ENCODE measurements at regions not wholly inside any gene's neighbourhood (a gene's known extent, or its start where the extent isn't known, plus 50 kb on each side); places are given as distances from the start of the nearest gene placed in this dataset.

DNA sequence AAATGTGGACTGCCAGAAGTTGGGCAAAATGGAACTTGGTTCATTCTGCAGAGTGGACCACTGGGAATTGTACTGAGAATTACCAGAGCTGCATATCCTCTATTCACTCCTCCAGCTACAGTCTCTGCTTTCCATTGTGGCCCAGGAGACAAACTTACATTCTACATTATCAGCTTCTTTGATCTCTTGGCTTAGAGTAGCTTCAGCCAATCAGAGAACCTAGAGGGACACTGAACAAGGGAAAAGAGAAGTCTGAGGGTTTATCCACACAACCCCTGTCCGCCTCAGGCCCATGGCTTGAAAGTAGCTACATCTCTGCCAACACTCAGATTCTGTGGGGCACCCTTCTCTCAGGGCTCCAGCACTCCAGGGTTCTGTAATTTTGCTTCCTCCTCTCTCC lies 251.1 kb downstream of the TRIB2 start:
- no peak for DNase-seq (ENCODE audit: low read depth, low spot score)
- intact Hi-C loops (cut with micrococcal nuclease; ENCODE audit: unreplicated experiment), result no loop called here
- Histone ChIP-seq H3K9me3 (ENCODE audit: control insufficient read depth, insufficient read depth, low read depth, low read length) (no peaks in the 10 kb centered on the region), H3K36me3 (ENCODE audit: control insufficient read depth, insufficient read depth, low read length) (no peaks in the 10 kb centered on the region), H3K4me3 (ENCODE audit: low read depth in 2 of 2, low read length in 2 of 2) (no peak overlapping the region), H3K27me3 (ENCODE audit: control insufficient read depth, insufficient read depth, low read length) (no peaks in the 10 kb centered on the region), H3K27ac (ENCODE audit: low read length) (no peak overlapping the region), H3K4me1 (ENCODE audit: control insufficient read depth, insufficient read depth, low read length) (no peaks in the 10 kb centered on the region)
- no TSS peak for BruUV-seq (replicated peaks)
- POLR2A ChIA-PET, result no interaction called here
- CTCF ChIA-PET, result no interaction called here
- no peak for TF ChIP-seq SIN3A (IDR thresholded peaks at IDR 0.05; ENCODE audit: borderline replicate concordance, insufficient read depth, low read depth, low read length)
- no peak for TF ChIP-seq TCF7L2 (IDR thresholded peaks at IDR 0.05; ENCODE audit: low read depth, low read length)
- TF ChIP-seq POLR2AphosphoS5 (IDR thresholded peaks at IDR 0.05; ENCODE audit: low read depth, low read length), result no peak
- TF ChIP-seq, protein P1, sequence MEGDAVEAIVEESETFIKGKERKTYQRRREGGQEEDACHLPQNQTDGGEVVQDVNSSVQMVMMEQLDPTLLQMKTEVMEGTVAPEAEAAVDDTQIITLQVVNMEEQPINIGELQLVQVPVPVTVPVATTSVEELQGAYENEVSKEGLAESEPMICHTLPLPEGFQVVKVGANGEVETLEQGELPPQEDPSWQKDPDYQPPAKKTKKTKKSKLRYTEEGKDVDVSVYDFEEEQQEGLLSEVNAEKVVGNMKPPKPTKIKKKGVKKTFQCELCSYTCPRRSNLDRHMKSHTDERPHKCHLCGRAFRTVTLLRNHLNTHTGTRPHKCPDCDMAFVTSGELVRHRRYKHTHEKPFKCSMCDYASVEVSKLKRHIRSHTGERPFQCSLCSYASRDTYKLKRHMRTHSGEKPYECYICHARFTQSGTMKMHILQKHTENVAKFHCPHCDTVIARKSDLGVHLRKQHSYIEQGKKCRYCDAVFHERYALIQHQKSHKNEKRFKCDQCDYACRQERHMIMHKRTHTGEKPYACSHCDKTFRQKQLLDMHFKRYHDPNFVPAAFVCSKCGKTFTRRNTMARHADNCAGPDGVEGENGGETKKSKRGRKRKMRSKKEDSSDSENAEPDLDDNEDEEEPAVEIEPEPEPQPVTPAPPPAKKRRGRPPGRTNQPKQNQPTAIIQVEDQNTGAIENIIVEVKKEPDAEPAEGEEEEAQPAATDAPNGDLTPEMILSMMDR (IDR thresholded peaks at IDR 0.05), result no peak
- TF ChIP-seq REST (IDR thresholded peaks at IDR 0.05; ENCODE audit: insufficient read depth in 1 of 2, low read depth in 2 of 2, low read length in 1 of 2), result no peak
- no peak for ATAC-seq
- in situ Hi-C loops (cut with HindIII; ENCODE audit: low pct_unique_long_range_greater_than_20kb, low sequenced_read_pairs), result no loop called here

- Histone ChIP-seq H3K36me3 (ENCODE audit: control insufficient read depth, insufficient read depth, low read length) (no peaks in the 10 kb centered on the region), H3K4me1 (ENCODE audit: control insufficient read depth, insufficient read depth, low read length) (no peaks in the 10 kb centered on the region), H3K4me3 (ENCODE audit: low read depth in 2 of 2, low read length in 2 of 2) (no peak overlapping the region), H3K27me3 (ENCODE audit: control insufficient read depth, insufficient read depth, low read length) (no peaks in the 10 kb centered on the region), H3K9me3 (ENCODE audit: control insufficient read depth, insufficient read depth, low read depth, low read length) (no peaks in the 10 kb centered on the region), H3K27ac (ENCODE audit: low read length) (no peak overlapping the region)
- in situ Hi-C loops (cut with HindIII; ENCODE audit: low pct_unique_long_range_greater_than_20kb, low sequenced_read_pairs) (no loop called here), intact Hi-C loops (cut with micrococcal nuclease; ENCODE audit: unreplicated experiment) (no loop called here)
- CTCF ChIA-PET, result no interaction called here
- ATAC-seq (no peak), DNase-seq (ENCODE audit: low read depth, low spot score) (no peak)
- TF ChIP-seq POLR2AphosphoS5 (IDR thresholded peaks at IDR 0.05; ENCODE audit: low read depth, low read length) (no peak), REST (IDR thresholded peaks at IDR 0.05; ENCODE audit: insufficient read depth in 1 of 2, low read depth in 2 of 2, low read length in 1 of 2) (no peak), TCF7L2 (IDR thresholded peaks at IDR 0.05; ENCODE audit: low read depth, low read length) (no peak), SIN3A (IDR thresholded peaks at IDR 0.05; ENCODE audit: borderline replicate concordance, insufficient read depth, low read depth, low read length) (no peak)
- TF ChIP-seq, protein P1 (IDR thresholded peaks at IDR 0.05), result no peak
- POLR2A ChIA-PET, result no interaction called here
- BruUV-seq (replicated peaks), result no TSS peak
Observed at GRCh38 chr2:12968399-12968798, 251.7 kb downstream of the TRIB2 start.

All from Panc1 (cell line).